Brain pericyte (primary cell): ENCODE measurements at regions not wholly inside any gene's neighbourhood (a gene's known extent, or its start where the extent isn't known, plus 50 kb on each side); places are given as distances from the start of the nearest gene placed in this dataset.
"Not testable (repeated sequence)": the region's sequence is repeated elsewhere in the genome, so short reads cannot be mapped to it uniquely, and the experiment has no call there.

Experiments used
- DNase-seq: peaks from one replicate; pipeline ENCODE4 v3.0.0-alpha.2; 2012; ENCODE audit warnings: low read depth, low spot score

GRCh38 chr18:38642711-38643110 is 1077.1 kb upstream of the CELF4 start:
- no peak for DNase-seq

- DNase-seq: not testable (repeated sequence)
These were observed 1074.1 kb upstream of the CELF4 start for GRCh38 chr18:38639700-38640099.

GRCh38 chr18:38635709-38636430 is 1070.3 kb upstream of the CELF4 start:
- no peak for DNase-seq

GRCh38 chr18:38634117-38634516 is 1068.5 kb upstream of the CELF4 start:
- no peak for DNase-seq

GRCh38 chr18:38633333-38633732 is 1067.7 kb upstream of the CELF4 start:
- no peak for DNase-seq

GRCh38 chr18:38619129-38619528 is 1053.5 kb upstream of the CELF4 start:
- no peak for DNase-seq

- no peak for DNase-seq
These were observed 1050.7 kb upstream of the CELF4 start for GRCh38 chr18:38616306-38616705.

GRCh38 chr18:38612904-38613303 is 1047.3 kb upstream of the CELF4 start:
- no peak for DNase-seq

- DNase-seq: no peak
These were observed 1045.7 kb upstream of the CELF4 start for GRCh38 chr18:38611036-38611964.

GRCh38 chr18:38606841-38607240 is 1041.2 kb upstream of the CELF4 start:
- no peak for DNase-seq

- no peak for DNase-seq
These were observed 1036.7 kb upstream of the CELF4 start for GRCh38 chr18:38602341-38602740.

GRCh38 chr18:38587571-38587970 is 1022.0 kb upstream of the CELF4 start:
- DNase-seq: no peak

- DNase-seq: no peak
These were observed 1020.7 kb upstream of the CELF4 start for GRCh38 chr18:38586327-38586726.

GRCh38 chr18:38579764-38580163 is 1014.2 kb upstream of the CELF4 start:
- DNase-seq: no peak

- DNase-seq: no peak
These were observed 1011.3 kb upstream of the CELF4 start for GRCh38 chr18:38576916-38577315.

GRCh38 chr18:38576349-38576748 is 1010.8 kb upstream of the CELF4 start:
- DNase-seq: no peak

GRCh38 chr18:38575648-38576047 is 1010.0 kb upstream of the CELF4 start:
- no peak for DNase-seq

GRCh38 chr18:38575023-38575422 is 1009.4 kb upstream of the CELF4 start:
- no peak for DNase-seq

GRCh38 chr18:38572554-38573111 is 1007.0 kb upstream of the CELF4 start:
- DNase-seq: no peak

GRCh38 chr18:38571651-38572050 is 1006.1 kb upstream of the CELF4 start:
- no peak for DNase-seq

- no peak for DNase-seq
These were observed 999.9 kb upstream of the CELF4 start for GRCh38 chr18:38565513-38565912.

GRCh38 chr18:38563396-38563980 is 997.9 kb upstream of the CELF4 start:
- no peak for DNase-seq
